OCI-LY7 (cell line): ENCODE measurements at regions not wholly inside any gene's neighbourhood (a gene's known extent, or its start where the extent isn't known, plus 50 kb on each side); places are given as distances from the start of the nearest gene placed in this dataset.

ENCODE experiments used
- BruUV-seq: library from RNA; stranded (reverse); fragments of 400-500 nt; replicated peaks from 2 replicates; lab custom pipeline; 2021; lab: Mats Ljungman, UMichigan
- CTCF ChIA-PET: fragments of 300-600 bp; sonication (Branson Sonifier 250); formaldehyde crosslinking; loops from one replicate; lab custom pipeline; 2022; ENCODE audit warnings: antibody characterized with exemption; ENCODE audit not compliant: unreplicated experiment; lab: Charles Lee
- POLR2A ChIA-PET: fragments of 300-600 bp; sonication (Branson Sonifier 250); formaldehyde crosslinking; loops from one replicate; lab custom pipeline; 2022; ENCODE audit warnings: antibody characterized with exemption; lab: Charles Lee
- DNase-seq: peaks from one replicate; pipeline ENCODE4 v3.0.0-alpha.2; 2015; ENCODE audit warnings: low spot score
- H2AFZ ChIP-seq: fragments of 200-600 bp; sonication (generic), shearing (Covaris generic); 2 replicates; pipeline ENCODE4 v1.6.1; 2014; ENCODE audit warnings: mild to moderate bottlenecking, antibody characterized with exemption, low read length, moderate library complexity
- H3K27ac ChIP-seq: fragments of 200-600 bp; sonication (generic); 2 replicates; pipeline ENCODE4 v1.5.1; 2014; ENCODE audit warnings: mixed run types, low read depth, mild to moderate bottlenecking, moderate library complexity, low read length, inconsistent platforms; ENCODE audit not compliant: poor library complexity, severe bottlenecking
- H3K36me3 ChIP-seq: fragments of 200-600 bp; sonication (generic); 2 replicates; pipeline ENCODE4 v1.6.1; 2014; ENCODE audit warnings: mild to moderate bottlenecking, antibody characterized with exemption, low read length, moderate library complexity, mixed read lengths; ENCODE audit not compliant: insufficient read depth
- H3K4me1 ChIP-seq: fragments of 200-600 bp; sonication (generic); 2 replicates; pipeline ENCODE4 v1.5.1; 2014; ENCODE audit warnings: mild to moderate bottlenecking, low read length; ENCODE audit not compliant: insufficient read depth, poor library complexity, severe bottlenecking
- H3K4me2 ChIP-seq: fragments of 200-600 bp; sonication (generic); 2 replicates; pipeline ENCODE4 v1.6.1; 2014; ENCODE audit warnings: mild to moderate bottlenecking, low read length
- H3K4me3 ChIP-seq: fragments of 200-600 bp; sonication (generic); 2 replicates; pipeline ENCODE4 v1.5.1; 2014; ENCODE audit warnings: mild to moderate bottlenecking, low read depth, low read length; ENCODE audit not compliant: poor library complexity, severe bottlenecking
- H3K79me2 ChIP-seq: fragments of 200-600 bp; sonication (generic); 2 replicates; pipeline ENCODE4 v1.6.1; 2016; ENCODE audit warnings: low read depth, mild to moderate bottlenecking, low read length, moderate library complexity, mixed read lengths; ENCODE audit not compliant: insufficient read depth
- H3K9me2 ChIP-seq: fragments of 200-600 bp; sonication (generic); 2 replicates; pipeline ENCODE4 v1.6.1; 2016; ENCODE audit warnings: mild to moderate bottlenecking, low read length, mixed read lengths; ENCODE audit not compliant: insufficient read depth
- H3K9me3 ChIP-seq: fragments of 200-600 bp; sonication (generic); 2 replicates; pipeline ENCODE4 v1.6.1; 2014; ENCODE audit warnings: mild to moderate bottlenecking, mixed run types, low read length, mixed read lengths
- H4K20me1 ChIP-seq: fragments of 200-600 bp; sonication (generic); 2 replicates; pipeline ENCODE4 v1.6.1; 2014; ENCODE audit warnings: mild to moderate bottlenecking, antibody characterized with exemption, low read length, moderate library complexity, mixed read lengths; ENCODE audit not compliant: insufficient read depth
- CTCF ChIP-seq: fragments of 200-600 bp; sonication (generic); conservative IDR thresholded peaks from 2 replicates; pipeline ENCODE4 v1.5.1; 2014; ENCODE audit warnings: mild to moderate bottlenecking, antibody characterized with exemption, low read length, moderate library complexity, mixed read lengths
- EZH2phosphoT487 ChIP-seq: fragments of 200-600 bp; sonication (generic); IDR thresholded peaks from 2 replicates; pipeline ENCODE4 v1.6.1; 2018; ENCODE audit warnings: low read depth, borderline replicate concordance, mild to moderate bottlenecking, mixed run types, antibody characterized with exemption, low read length, moderate library complexity, mixed read lengths
- intact Hi-C: fragments of 100-400 bp; cut with micrococcal nuclease; formaldehyde crosslinking; loops from one replicate; pipeline ENCODE4 v1.10.0; 2022; ENCODE audit not compliant: unreplicated experiment

GRCh38 chr2:19454125-19454524 lies 95.7 kb upstream of the OSR1 start:
- no peak for DNase-seq
- Histone ChIP-seq H4K20me1 (no peaks in the 10 kb centered on the region), H3K4me2 (no peak overlapping the region), H3K9me3 (no peaks in the 10 kb centered on the region), H3K27ac (no peak overlapping the region), H2AFZ (no peak overlapping the region), H3K4me3 (no peak overlapping the region), H3K9me2 (no peaks in the 10 kb centered on the region), H3K36me3 (no peaks in the 10 kb centered on the region), H3K4me1 (no peaks in the 10 kb centered on the region), H3K79me2 (no peaks in the 10 kb centered on the region)
- no TSS peak for BruUV-seq
- ChIA-PET CTCF (no interaction called here), POLR2A (interaction anchor here (0.6 to 2.3 kb wide), 3 partner anchors 8 to 13 kb away, joined by 3 to 6 read pairs (median 3); no protein-coding TSS in a partner anchor)
- intact Hi-C loops, result no loop called here
- no peak for TF ChIP-seq CTCF

GRCh38 chr2:19442731-19443130 lies 84.3 kb upstream of the OSR1 start:
- Histone ChIP-seq H2AFZ (no peak overlapping the region), H3K79me2 (no peaks in the 10 kb centered on the region), H3K4me1 (no peaks in the 10 kb centered on the region), H3K36me3 (no peaks in the 10 kb centered on the region), H3K9me2 (no peaks in the 10 kb centered on the region), H3K4me3 (no peak overlapping the region), H4K20me1 (no peaks in the 10 kb centered on the region), H3K4me2 (no peak overlapping the region), H3K27ac (no peak overlapping the region), H3K9me3 (no peaks in the 10 kb centered on the region)
- BruUV-seq, result no TSS peak
- DNase-seq, result no peak
- POLR2A ChIA-PET, result no interaction called here
- CTCF ChIA-PET, result no interaction called here
- no peak for TF ChIP-seq CTCF
- no peak for TF ChIP-seq EZH2phosphoT487
- intact Hi-C loops, result no loop called here

- Histone ChIP-seq H4K20me1 (no peaks in the 10 kb centered on the region), H2AFZ (no peak overlapping the region), H3K9me3 (no peaks in the 10 kb centered on the region), H3K9me2 (no peaks in the 10 kb centered on the region), H3K4me2 (no peak overlapping the region), H3K4me1 (no peaks in the 10 kb centered on the region), H3K27ac (no peak overlapping the region), H3K4me3 (no peak overlapping the region), H3K79me2 (no peaks in the 10 kb centered on the region), H3K36me3 (no peaks in the 10 kb centered on the region)
- CTCF ChIA-PET, result no interaction called here
- BruUV-seq, result no TSS peak
- TF ChIP-seq EZH2phosphoT487 (no peak), CTCF (no peak)
- no peak for DNase-seq
- intact Hi-C loops, result no loop called here
- POLR2A ChIA-PET, result interaction anchor here (0.6 to 1.1 kb wide), 2 partner anchors 13 to 81 kb away, joined by 3 to 4 read pairs; no protein-coding TSS in a partner anchor
These were observed 80.7 kb upstream of the OSR1 start for GRCh38 chr2:19439081-19439480.
